VCaP (cell line): ENCODE measurements at regions not wholly inside any gene's neighbourhood (a gene's known extent, or its start where the extent isn't known, plus 50 kb on each side); places are given as distances from the start of the nearest gene placed in this dataset.
A peak's percentile ranks its signal among the peaks of the same experiment; 100 is the strongest.

ENCODE experiments used
- H3K27ac ChIP-seq: fragments of 450-650 bp; 2 replicates; pipeline ENCODE4 v1.5.1; 2017
- CTCF ChIP-seq: fragments of 450-650 bp; conservative IDR thresholded peaks from 2 replicates; pipeline ENCODE4 v1.5.1; 2017; ENCODE audit warnings: mild to moderate bottlenecking, moderate library complexity

GRCh38 chr6:94645191-94645590 is 932.1 kb upstream of the MANEA start:
- TF ChIP-seq CTCF: no peak
- H3K27ac ChIP-seq: no peak overlapping the region

- TF ChIP-seq CTCF: no peak
- no peak overlapping the region for H3K27ac ChIP-seq
Observed at GRCh38 chr6:94639564-94639963, 937.8 kb upstream of the MANEA start.

GRCh38 chr6:94636780-94637385 is 940.5 kb upstream of the MANEA start:
- peak; percentile 51 for TF ChIP-seq CTCF
- H3K27ac ChIP-seq: no peak overlapping the region

- no peak for TF ChIP-seq CTCF
- H3K27ac ChIP-seq: no peak overlapping the region
Observed at GRCh38 chr6:94623586-94623985, 953.7 kb upstream of the MANEA start.

- TF ChIP-seq CTCF: no peak
- H3K27ac ChIP-seq: no peak overlapping the region
Observed at GRCh38 chr6:94622783-94623182, 954.6 kb upstream of the MANEA start.

GRCh38 chr6:94600636-94601035 is 976.7 kb upstream of the MANEA start:
- TF ChIP-seq CTCF: no peak
- H3K27ac ChIP-seq: no peak overlapping the region

GRCh38 chr6:94597487-94597886 is 979.8 kb upstream of the MANEA start:
- no peak for TF ChIP-seq CTCF
- no peak overlapping the region for H3K27ac ChIP-seq
